GM23338 (cell line): ENCODE measurements at regions not wholly inside any gene's neighbourhood (a gene's known extent, or its start where the extent isn't known, plus 50 kb on each side); places are given as distances from the start of the nearest gene placed in this dataset.

Source experiments
- CREB1 ChIP-seq: fragments of 250-450 bp; sonication (Bioruptor Pico); IDR thresholded peaks from 2 replicates; pipeline ENCODE4 v1.5.0; 2020; ENCODE audit warnings: low read depth, mild to moderate bottlenecking, moderate library complexity
- EZH2 ChIP-seq: fragments of 200-600 bp; sonication (generic); IDR thresholded peaks from one replicate; pipeline ENCODE4 v1.8.0; 2017; ENCODE audit warnings: antibody characterized with exemption, mild to moderate bottlenecking, low read depth; ENCODE audit not compliant: unreplicated experiment
- EZH2phosphoT487 ChIP-seq: fragments of 200-600 bp; sonication (generic); IDR thresholded peaks from one replicate; pipeline ENCODE4 v1.8.1; 2018; ENCODE audit warnings: antibody characterized with exemption; ENCODE audit not compliant: unreplicated experiment
- JUNB ChIP-seq: IDR thresholded peaks from one replicate; pipeline ENCODE4 v1.6.1; 2016; ENCODE audit warnings: antibody characterized with exemption; ENCODE audit not compliant: unreplicated experiment
- NANOG ChIP-seq: IDR thresholded peaks from 2 replicates; pipeline ENCODE4 v1.6.1; 2016; ENCODE audit warnings: antibody characterized with exemption, borderline replicate concordance
- POLR2AphosphoS5 ChIP-seq: IDR thresholded peaks from 2 replicates; pipeline ENCODE4 v1.6.1; 2016; ENCODE audit warnings: antibody characterized with exemption, low read depth
- STAT1 ChIP-seq: IDR thresholded peaks from one replicate; pipeline ENCODE4 v1.6.1; 2016; ENCODE audit warnings: antibody characterized with exemption; ENCODE audit not compliant: unreplicated experiment
- ZNF114 ChIP-seq: fragments of 250-450 bp; sonication (Bioruptor Pico); IDR thresholded peaks from 2 replicates; pipeline ENCODE4 v1.5.0; 2020; ENCODE audit warnings: mild to moderate bottlenecking, moderate library complexity
- ZNF331 ChIP-seq: fragments of 250-450 bp; sonication (Bioruptor Pico); IDR thresholded peaks from 2 replicates; pipeline ENCODE4 v1.5.0; 2020; ENCODE audit warnings: low read depth, mild to moderate bottlenecking, moderate library complexity
- TF ChIP-seq, protein P1 (sequence below), 2 experiments: fragments of 200-600 bp in 1 of 2; sonication (generic) in 1 of 2; conservative IDR thresholded peaks; 2 replicates each; pipeline versions ENCODE4 v1.5.1 to v1.6.1; 2016 to 2017; ENCODE audit warnings: antibody characterized with exemption in 2 of 2, low read depth in 2 of 2, mild to moderate bottlenecking in 2 of 2, moderate library complexity in 1 of 2
- TF ChIP-seq, protein P2 (sequence below): IDR thresholded peaks from one replicate; pipeline ENCODE4 v1.6.1; 2018; ENCODE audit warnings: antibody characterized with exemption; ENCODE audit not compliant: unreplicated experiment
- TF ChIP-seq, protein P3 (sequence below): fragments of 250-450 bp; sonication (Bioruptor Pico); IDR thresholded peaks from 2 replicates; pipeline ENCODE4 v1.5.0; 2020; ENCODE audit warnings: mild to moderate bottlenecking, moderate library complexity
- TF ChIP-seq, protein P4 (sequence below): IDR thresholded peaks from 2 replicates; pipeline ENCODE4 v1.6.1; 2016; ENCODE audit warnings: antibody characterized with exemption

DNA sequence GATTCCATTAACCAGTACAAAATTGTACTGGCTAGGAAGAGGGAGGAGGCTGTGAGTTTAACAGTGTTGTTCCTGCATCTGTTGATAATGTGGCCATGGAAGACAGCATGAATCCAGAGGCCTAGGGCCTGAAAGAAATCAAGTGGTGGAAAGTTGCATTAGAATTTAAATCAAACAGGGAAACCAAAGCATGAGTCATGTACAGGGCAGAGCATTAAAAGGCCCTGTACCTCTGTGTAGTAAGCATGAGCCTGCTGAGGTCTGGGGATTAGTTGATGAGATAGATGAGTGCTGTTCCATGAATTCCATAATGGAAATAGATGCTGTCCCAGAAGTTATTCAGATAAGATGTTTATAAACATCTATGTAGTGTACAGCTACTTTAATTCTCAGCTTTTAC lies 58.3 kb downstream of the MID1IP1 start:
- TF ChIP-seq POLR2AphosphoS5 (no peak), STAT1 (no peak), EZH2phosphoT487 (no peak), EZH2 (no peak), CREB1 (no peak), JUNB (no peak), ZNF331 (CRISPR knock-in tag) (no peak), NANOG (no peak), ZNF114 (no peak)
- TF ChIP-seq, protein P1, sequence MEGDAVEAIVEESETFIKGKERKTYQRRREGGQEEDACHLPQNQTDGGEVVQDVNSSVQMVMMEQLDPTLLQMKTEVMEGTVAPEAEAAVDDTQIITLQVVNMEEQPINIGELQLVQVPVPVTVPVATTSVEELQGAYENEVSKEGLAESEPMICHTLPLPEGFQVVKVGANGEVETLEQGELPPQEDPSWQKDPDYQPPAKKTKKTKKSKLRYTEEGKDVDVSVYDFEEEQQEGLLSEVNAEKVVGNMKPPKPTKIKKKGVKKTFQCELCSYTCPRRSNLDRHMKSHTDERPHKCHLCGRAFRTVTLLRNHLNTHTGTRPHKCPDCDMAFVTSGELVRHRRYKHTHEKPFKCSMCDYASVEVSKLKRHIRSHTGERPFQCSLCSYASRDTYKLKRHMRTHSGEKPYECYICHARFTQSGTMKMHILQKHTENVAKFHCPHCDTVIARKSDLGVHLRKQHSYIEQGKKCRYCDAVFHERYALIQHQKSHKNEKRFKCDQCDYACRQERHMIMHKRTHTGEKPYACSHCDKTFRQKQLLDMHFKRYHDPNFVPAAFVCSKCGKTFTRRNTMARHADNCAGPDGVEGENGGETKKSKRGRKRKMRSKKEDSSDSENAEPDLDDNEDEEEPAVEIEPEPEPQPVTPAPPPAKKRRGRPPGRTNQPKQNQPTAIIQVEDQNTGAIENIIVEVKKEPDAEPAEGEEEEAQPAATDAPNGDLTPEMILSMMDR (conservative IDR thresholded peaks at IDR 0.05; ENCODE audit: low read depth in 2 of 2), result no peak
- TF ChIP-seq, protein P2, sequence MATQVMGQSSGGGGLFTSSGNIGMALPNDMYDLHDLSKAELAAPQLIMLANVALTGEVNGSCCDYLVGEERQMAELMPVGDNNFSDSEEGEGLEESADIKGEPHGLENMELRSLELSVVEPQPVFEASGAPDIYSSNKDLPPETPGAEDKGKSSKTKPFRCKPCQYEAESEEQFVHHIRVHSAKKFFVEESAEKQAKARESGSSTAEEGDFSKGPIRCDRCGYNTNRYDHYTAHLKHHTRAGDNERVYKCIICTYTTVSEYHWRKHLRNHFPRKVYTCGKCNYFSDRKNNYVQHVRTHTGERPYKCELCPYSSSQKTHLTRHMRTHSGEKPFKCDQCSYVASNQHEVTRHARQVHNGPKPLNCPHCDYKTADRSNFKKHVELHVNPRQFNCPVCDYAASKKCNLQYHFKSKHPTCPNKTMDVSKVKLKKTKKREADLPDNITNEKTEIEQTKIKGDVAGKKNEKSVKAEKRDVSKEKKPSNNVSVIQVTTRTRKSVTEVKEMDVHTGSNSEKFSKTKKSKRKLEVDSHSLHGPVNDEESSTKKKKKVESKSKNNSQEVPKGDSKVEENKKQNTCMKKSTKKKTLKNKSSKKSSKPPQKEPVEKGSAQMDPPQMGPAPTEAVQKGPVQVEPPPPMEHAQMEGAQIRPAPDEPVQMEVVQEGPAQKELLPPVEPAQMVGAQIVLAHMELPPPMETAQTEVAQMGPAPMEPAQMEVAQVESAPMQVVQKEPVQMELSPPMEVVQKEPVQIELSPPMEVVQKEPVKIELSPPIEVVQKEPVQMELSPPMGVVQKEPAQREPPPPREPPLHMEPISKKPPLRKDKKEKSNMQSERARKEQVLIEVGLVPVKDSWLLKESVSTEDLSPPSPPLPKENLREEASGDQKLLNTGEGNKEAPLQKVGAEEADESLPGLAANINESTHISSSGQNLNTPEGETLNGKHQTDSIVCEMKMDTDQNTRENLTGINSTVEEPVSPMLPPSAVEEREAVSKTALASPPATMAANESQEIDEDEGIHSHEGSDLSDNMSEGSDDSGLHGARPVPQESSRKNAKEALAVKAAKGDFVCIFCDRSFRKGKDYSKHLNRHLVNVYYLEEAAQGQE, result no peak
- TF ChIP-seq, protein P3, sequence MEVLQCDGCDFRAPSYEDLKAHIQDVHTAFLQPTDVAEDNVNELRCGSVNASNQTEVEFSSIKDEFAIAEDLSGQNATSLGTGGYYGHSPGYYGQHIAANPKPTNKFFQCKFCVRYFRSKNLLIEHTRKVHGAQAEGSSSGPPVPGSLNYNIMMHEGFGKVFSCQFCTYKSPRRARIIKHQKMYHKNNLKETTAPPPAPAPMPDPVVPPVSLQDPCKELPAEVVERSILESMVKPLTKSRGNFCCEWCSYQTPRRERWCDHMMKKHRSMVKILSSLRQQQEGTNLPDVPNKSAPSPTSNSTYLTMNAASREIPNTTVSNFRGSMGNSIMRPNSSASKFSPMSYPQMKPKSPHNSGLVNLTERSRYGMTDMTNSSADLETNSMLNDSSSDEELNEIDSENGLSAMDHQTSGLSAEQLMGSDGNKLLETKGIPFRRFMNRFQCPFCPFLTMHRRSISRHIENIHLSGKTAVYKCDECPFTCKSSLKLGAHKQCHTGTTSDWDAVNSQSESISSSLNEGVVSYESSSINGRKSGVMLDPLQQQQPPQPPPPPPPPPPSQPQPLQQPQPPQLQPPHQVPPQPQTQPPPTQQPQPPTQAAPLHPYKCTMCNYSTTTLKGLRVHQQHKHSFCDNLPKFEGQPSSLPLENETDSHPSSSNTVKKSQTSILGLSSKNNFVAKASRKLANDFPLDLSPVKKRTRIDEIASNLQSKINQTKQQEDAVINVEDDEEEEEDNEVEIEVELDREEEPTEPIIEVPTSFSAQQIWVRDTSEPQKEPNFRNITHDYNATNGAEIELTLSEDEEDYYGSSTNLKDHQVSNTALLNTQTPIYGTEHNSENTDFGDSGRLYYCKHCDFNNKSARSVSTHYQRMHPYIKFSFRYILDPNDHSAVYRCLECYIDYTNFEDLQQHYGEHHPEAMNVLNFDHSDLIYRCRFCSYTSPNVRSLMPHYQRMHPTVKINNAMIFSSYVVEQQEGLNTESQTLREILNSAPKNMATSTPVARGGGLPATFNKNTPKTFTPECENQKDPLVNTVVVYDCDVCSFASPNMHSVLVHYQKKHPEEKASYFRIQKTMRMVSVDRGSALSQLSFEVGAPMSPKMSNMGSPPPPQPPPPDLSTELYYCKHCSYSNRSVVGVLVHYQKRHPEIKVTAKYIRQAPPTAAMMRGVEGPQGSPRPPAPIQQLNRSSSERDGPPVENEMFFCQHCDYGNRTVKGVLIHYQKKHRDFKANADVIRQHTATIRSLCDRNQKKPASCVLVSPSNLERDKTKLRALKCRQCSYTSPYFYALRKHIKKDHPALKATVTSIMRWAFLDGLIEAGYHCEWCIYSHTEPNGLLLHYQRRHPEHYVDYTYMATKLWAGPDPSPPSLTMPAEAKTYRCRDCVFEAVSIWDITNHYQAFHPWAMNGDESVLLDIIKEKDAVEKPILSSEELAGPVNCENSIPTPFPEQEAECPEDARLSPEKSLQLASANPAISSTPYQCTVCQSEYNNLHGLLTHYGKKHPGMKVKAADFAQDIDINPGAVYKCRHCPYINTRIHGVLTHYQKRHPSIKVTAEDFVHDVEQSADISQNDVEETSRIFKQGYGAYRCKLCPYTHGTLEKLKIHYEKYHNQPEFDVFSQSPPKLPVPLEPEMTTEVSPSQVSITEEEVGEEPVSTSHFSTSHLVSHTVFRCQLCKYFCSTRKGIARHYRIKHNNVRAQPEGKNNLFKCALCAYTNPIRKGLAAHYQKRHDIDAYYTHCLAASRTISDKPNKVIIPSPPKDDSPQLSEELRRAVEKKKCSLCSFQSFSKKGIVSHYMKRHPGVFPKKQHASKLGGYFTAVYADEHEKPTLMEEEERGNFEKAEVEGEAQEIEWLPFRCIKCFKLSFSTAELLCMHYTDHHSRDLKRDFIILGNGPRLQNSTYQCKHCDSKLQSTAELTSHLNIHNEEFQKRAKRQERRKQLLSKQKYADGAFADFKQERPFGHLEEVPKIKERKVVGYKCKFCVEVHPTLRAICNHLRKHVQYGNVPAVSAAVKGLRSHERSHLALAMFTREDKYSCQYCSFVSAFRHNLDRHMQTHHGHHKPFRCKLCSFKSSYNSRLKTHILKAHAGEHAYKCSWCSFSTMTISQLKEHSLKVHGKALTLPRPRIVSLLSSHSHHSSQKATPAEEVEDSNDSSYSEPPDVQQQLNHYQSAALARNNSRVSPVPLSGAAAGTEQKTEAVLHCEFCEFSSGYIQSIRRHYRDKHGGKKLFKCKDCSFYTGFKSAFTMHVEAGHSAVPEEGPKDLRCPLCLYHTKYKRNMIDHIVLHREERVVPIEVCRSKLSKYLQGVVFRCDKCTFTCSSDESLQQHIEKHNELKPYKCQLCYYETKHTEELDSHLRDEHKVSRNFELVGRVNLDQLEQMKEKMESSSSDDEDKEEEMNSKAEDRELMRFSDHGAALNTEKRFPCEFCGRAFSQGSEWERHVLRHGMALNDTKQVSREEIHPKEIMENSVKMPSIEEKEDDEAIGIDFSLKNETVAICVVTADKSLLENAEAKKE (CRISPR knock-in tag), result no peak
- TF ChIP-seq, protein P4, sequence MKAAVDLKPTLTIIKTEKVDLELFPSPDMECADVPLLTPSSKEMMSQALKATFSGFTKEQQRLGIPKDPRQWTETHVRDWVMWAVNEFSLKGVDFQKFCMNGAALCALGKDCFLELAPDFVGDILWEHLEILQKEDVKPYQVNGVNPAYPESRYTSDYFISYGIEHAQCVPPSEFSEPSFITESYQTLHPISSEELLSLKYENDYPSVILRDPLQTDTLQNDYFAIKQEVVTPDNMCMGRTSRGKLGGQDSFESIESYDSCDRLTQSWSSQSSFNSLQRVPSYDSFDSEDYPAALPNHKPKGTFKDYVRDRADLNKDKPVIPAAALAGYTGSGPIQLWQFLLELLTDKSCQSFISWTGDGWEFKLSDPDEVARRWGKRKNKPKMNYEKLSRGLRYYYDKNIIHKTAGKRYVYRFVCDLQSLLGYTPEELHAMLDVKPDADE, result no peak
